H1 (cell line): ENCODE measurements at regions not wholly inside any gene's neighbourhood (a gene's known extent, or its start where the extent isn't known, plus 50 kb on each side); places are given as distances from the start of the nearest gene placed in this dataset.

Source experiments
- CHD1 ChIP-seq: IDR thresholded peaks from 2 replicates; pipeline ENCODE4 v1.6.1; 2012; ENCODE audit warnings: low read depth, low read length, improper control_type of control experiment
- MAFK ChIP-seq: IDR thresholded peaks from 2 replicates; pipeline ENCODE4 v1.6.1; 2012; ENCODE audit warnings: low read depth, mild to moderate bottlenecking, improper control_type of control experiment, low read length
- POLR2A ChIP-seq, 2 experiments: IDR thresholded peaks; 1 replicate in 1 of 2; 2 replicates in 1 of 2; pipeline ENCODE4 v1.6.1; 2011; ENCODE audit warnings: low read depth in 2 of 2, low read length in 2 of 2, mild to moderate bottlenecking in 2 of 2; ENCODE audit errors: control extremely low read depth in 1 of 2
- RFX5 ChIP-seq: IDR thresholded peaks from 2 replicates; pipeline ENCODE4 v1.6.1; 2011; ENCODE audit warnings: low read depth, low read length, improper control_type of control experiment, borderline replicate concordance
- RNF2 ChIP-seq: fragments of 200-900, 300-1000 bp; sonication (generic); IDR thresholded peaks from 2 replicates; pipeline ENCODE4 v1.7.1; 2016; ENCODE audit warnings: borderline replicate concordance, low read depth, mild to moderate bottlenecking, antibody characterized with exemption, low read length; ENCODE audit not compliant: poor library complexity, severe bottlenecking; ENCODE audit errors: missing control alignments
- TEAD4 ChIP-seq: IDR thresholded peaks from 2 replicates; pipeline ENCODE4 v1.6.1; 2012; ENCODE audit warnings: low read depth, low read length, inconsistent platforms, mixed read lengths
- YY1 ChIP-seq: IDR thresholded peaks from 2 replicates; pipeline ENCODE4 v1.6.1; 2011; ENCODE audit warnings: low read depth, mild to moderate bottlenecking, low read length
- TF ChIP-seq, protein P1 (sequence below), 3 experiments: IDR thresholded peaks; 1 replicate in 2 of 3; 2 replicates in 1 of 3; pipeline versions ENCODE4 v1.5.1 to v1.6.1; 2011; ENCODE audit warnings: low read length in 3 of 3, mild to moderate bottlenecking in 3 of 3, inconsistent platforms in 2 of 3, low read depth in 1 of 3, moderate library complexity in 1 of 3; ENCODE audit not compliant: insufficient read depth in 1 of 3; ENCODE audit errors: control extremely low read depth in 1 of 3

DNA sequence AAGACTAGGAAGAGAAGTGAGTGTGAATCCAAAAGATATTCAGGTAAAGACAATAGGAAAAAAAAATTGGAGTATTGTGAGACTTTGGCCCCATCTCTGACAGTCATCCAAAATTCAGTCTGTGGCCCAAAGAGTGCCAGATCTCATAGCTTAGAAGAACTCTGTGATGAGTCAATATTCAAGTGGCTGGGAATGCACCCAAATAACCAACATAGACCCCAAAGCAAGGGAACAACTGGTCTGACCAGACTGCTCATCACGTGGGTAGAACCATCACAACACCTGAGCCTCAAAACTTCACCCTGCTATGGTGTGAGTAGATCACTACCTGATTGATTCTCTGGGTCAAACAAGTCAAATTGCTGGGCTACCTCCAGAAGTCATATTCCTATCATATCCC, 51.1 kb upstream of the TRDN start:
- no peak for TF ChIP-seq RNF2
- no peak for TF ChIP-seq TEAD4
- TF ChIP-seq CHD1, result no peak
- TF ChIP-seq MAFK, result no peak
- no peak for TF ChIP-seq POLR2A (IDR thresholded peaks at IDR 0.05; ENCODE audit: control extremely low read depth in 1 of 2, low read depth in 2 of 2, low read length in 2 of 2)
- TF ChIP-seq YY1, result no peak
- TF ChIP-seq, protein P1, sequence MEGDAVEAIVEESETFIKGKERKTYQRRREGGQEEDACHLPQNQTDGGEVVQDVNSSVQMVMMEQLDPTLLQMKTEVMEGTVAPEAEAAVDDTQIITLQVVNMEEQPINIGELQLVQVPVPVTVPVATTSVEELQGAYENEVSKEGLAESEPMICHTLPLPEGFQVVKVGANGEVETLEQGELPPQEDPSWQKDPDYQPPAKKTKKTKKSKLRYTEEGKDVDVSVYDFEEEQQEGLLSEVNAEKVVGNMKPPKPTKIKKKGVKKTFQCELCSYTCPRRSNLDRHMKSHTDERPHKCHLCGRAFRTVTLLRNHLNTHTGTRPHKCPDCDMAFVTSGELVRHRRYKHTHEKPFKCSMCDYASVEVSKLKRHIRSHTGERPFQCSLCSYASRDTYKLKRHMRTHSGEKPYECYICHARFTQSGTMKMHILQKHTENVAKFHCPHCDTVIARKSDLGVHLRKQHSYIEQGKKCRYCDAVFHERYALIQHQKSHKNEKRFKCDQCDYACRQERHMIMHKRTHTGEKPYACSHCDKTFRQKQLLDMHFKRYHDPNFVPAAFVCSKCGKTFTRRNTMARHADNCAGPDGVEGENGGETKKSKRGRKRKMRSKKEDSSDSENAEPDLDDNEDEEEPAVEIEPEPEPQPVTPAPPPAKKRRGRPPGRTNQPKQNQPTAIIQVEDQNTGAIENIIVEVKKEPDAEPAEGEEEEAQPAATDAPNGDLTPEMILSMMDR (IDR thresholded peaks at IDR 0.05; ENCODE audit: control extremely low read depth in 1 of 3, insufficient read depth in 1 of 3, low read depth in 1 of 3, low read length in 3 of 3), result no peak
- no peak for TF ChIP-seq RFX5
